Thoracic aorta (tissue), 2 donors: ENCODE measurements at regions not wholly inside any gene's neighbourhood (a gene's known extent, or its start where the extent isn't known, plus 50 kb on each side); places are given as distances from the start of the nearest gene placed in this dataset.
A peak's percentile ranks its signal among the peaks of the same experiment; 100 is the strongest.

Experiments
- ATAC-seq: fragments of 150-250 bp; one replicate; pipeline ENCODE4 v1.8.0; 2017; ENCODE audit warnings: low read depth; ENCODE audit not compliant: insufficient number of reproducible peaks, low FRiP score
- DNase-seq: peaks from one replicate; pipeline ENCODE4 v3.0.0-alpha.2; 2020; ENCODE audit warnings: low spot score
- H3K27ac ChIP-seq, 2 donors: fragments of 200-600 bp; sonication (generic); 1 replicate in 1 of 2; 2 replicates in 1 of 2; pipeline ENCODE4 v1.5.1; 2016; ENCODE audit warnings: mild to moderate bottlenecking in 2 of 2, moderate library complexity in 2 of 2
- H3K27me3 ChIP-seq: fragments of 200-600 bp; sonication (generic); replicated peaks from 2 replicates; pipeline ENCODE4 v1.6.0; 2016; ENCODE audit warnings: mild to moderate bottlenecking; ENCODE audit not compliant: insufficient read depth
- H3K36me3 ChIP-seq: fragments of 200-600 bp; sonication (generic); one replicate; pipeline ENCODE4 v1.5.1; 2016
- H3K4me1 ChIP-seq, 2 donors: fragments of 200-600 bp; sonication (generic); 1 replicate in 1 of 2; 2 replicates in 1 of 2; pipeline versions ENCODE4 v1.5.1 to v1.6.0; 2016; ENCODE audit warnings: low read depth in 2 of 2, mild to moderate bottlenecking in 1 of 2; ENCODE audit not compliant: control insufficient read depth in 1 of 2
- H3K4me3 ChIP-seq: fragments of 200-600 bp; sonication (generic); 2 replicates; pipeline ENCODE4 v1.5.1; 2016; ENCODE audit warnings: mild to moderate bottlenecking
- H3K9me3 ChIP-seq: fragments of 200-600 bp; sonication (generic); 2 replicates; pipeline ENCODE4 v1.5.1; 2016
- CTCF ChIP-seq: fragments of 200-600 bp; sonication (generic); IDR thresholded peaks from one replicate; pipeline ENCODE4 v1.5.1; 2019; ENCODE audit warnings: antibody characterized with exemption

GRCh38 chr17:53571342-53571741 lies 251.4 kb upstream of the KIF2B start:
- Histone ChIP-seq H3K9me3 (no peaks in the 10 kb centered on the region), H3K27me3 (no peaks in the 10 kb centered on the region), H3K4me3 (no peak overlapping the region), H3K27ac (no peak overlapping the region), H3K4me1 (no peaks in the 10 kb centered on the region), H3K36me3 (no peaks in the 10 kb centered on the region)
- no peak for DNase-seq
- ATAC-seq: no peak
- TF ChIP-seq CTCF: no peak

GRCh38 chr17:53570731-53571130 lies 252.0 kb upstream of the KIF2B start:
- Histone ChIP-seq H3K27me3 (no peaks in the 10 kb centered on the region), H3K9me3 (no peaks in the 10 kb centered on the region), H3K27ac (no peak overlapping the region), H3K4me3 (no peak overlapping the region), H3K4me1 (no peaks in the 10 kb centered on the region), H3K36me3 (no peaks in the 10 kb centered on the region)
- no peak for TF ChIP-seq CTCF
- DNase-seq (no peak), ATAC-seq (no peak)

GRCh38 chr17:53560953-53561352 lies 261.8 kb upstream of the KIF2B start:
- Histone ChIP-seq H3K9me3 (no peaks in the 10 kb centered on the region), H3K4me3 (no peak overlapping the region), H3K27ac (no peak overlapping the region), H3K36me3 (no peaks in the 10 kb centered on the region), H3K27me3 (no peaks in the 10 kb centered on the region), H3K4me1 (no peaks in the 10 kb centered on the region)
- DNase-seq (no peak), ATAC-seq (no peak)
- TF ChIP-seq CTCF: no peak

- H3K27ac ChIP-seq: no peak overlapping the region
- no peak for TF ChIP-seq CTCF
- no peaks in the 10 kb centered on the region for H3K9me3 ChIP-seq
These were observed 274.5 kb upstream of the KIF2B start for GRCh38 chr17:53548252-53548651.

GRCh38 chr17:53543472-53543871 lies 279.3 kb upstream of the KIF2B start:
- Histone ChIP-seq H3K36me3 (no peaks in the 10 kb centered on the region), H3K9me3 (no peaks in the 10 kb centered on the region), H3K27ac (no peak overlapping the region), H3K4me1 (peaks cover 12 to 15% of the 10 kb centered on the region in 2 donors), H3K27me3 (no peaks in the 10 kb centered on the region), H3K4me3 (peak overlapping the region; percentile 10)
- no peak for TF ChIP-seq CTCF
- ATAC-seq (no peak), DNase-seq (no peak)

More at GRCh38 chr17:53548252-53548651, 274.5 kb upstream of the KIF2B start:
- H3K27me3 ChIP-seq: no peaks in the 10 kb centered on the region
- ATAC-seq: no peak
- H3K4me3 ChIP-seq: no peak overlapping the region
- no peaks in the 10 kb centered on the region for H3K36me3 ChIP-seq
- H3K4me1 ChIP-seq: peaks cover 8 to 9% of the 10 kb centered on the region in 2 donors
- no peak for DNase-seq
